ENCODE measurements at regions not wholly inside any gene's neighbourhood (a gene's known extent, or its start where the extent isn't known, plus 50 kb on each side); places are given as distances from the start of the nearest gene placed in this dataset.

GRCh38 chr16:72312828-72313227 lies 140.9 kb upstream of the PMFBP1 start:
- DNase-seq (ENCODE audit: missing footprints) (no peak), ATAC-seq (no peak)

GRCh38 chr16:72311426-72311825 lies 139.5 kb upstream of the PMFBP1 start:
- intact Hi-C loops (cut with DNase I): no loop called here
- no peak for DNase-seq (ENCODE audit: missing footprints)
- ATAC-seq: no peak

More at GRCh38 chr16:72312828-72313227, 140.9 kb upstream of the PMFBP1 start:
- intact Hi-C loops (cut with DNase I): no loop called here

DNA sequence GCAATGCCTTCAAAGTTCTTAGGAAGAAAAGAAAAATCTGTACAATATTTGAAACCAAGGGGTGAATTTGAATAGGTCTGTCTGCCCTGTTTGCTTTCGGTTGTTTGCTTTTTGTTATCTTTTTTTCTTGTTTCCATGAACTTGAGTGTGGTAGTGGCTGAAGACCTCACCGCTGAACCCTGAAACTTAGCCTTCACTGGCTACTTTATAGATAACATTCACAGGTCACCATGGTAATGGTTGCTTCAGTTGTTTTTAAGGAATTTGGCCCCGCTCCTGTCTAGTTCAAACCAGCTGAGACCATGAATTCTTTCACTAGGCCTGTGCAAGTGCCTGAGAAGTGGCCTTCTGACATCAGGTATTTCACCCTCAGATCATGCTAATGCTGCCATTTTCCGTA lies 137.0 kb upstream of the PMFBP1 start:
- no peak for DNase-seq (ENCODE audit: missing footprints)
- ATAC-seq: no peak
- intact Hi-C loops (cut with DNase I): no loop called here

DNA sequence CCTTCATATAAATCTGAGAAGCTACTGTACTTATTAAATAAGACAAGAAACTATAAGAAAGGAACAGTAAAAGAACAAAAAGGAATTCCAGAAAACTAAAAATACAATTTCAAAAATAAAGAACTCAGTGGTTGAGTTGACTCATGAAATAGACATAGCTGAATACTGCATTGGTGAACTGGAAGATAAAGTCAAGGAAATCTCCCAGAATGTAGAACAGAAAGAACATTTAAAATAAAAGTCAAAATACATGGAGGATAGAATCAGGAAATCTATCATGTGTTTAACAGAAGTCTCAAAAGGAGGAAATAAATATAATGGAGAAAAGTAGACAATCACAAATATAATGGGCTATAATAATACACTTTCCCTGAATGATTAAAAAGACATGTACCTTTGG lies 136.4 kb upstream of the PMFBP1 start:
- ATAC-seq (no peak), DNase-seq (ENCODE audit: missing footprints) (no peak)
- intact Hi-C loops (cut with DNase I): no loop called here

DNA sequence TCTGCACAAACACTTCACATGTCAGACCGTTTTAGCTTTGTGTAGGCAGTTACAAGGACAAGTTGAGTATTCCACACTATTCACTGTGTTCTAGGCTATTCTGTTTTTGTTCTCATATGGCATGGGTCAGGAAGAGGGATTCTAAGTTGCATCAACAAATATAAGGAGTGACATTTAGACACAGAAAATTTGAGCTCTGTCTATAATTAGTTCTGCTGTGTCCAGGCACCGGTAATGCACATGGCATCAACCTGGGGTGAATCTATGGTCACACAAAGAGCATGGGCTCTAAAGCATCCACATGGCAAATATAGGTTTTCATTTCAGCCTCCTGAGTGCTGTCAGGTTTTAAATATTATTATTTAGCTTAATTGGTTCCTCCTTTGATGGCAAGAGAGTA lies 130.4 kb upstream of the PMFBP1 start:
- intact Hi-C loops (cut with DNase I): no loop called here
- ATAC-seq (no peak), DNase-seq (ENCODE audit: missing footprints) (no peak)

DNA sequence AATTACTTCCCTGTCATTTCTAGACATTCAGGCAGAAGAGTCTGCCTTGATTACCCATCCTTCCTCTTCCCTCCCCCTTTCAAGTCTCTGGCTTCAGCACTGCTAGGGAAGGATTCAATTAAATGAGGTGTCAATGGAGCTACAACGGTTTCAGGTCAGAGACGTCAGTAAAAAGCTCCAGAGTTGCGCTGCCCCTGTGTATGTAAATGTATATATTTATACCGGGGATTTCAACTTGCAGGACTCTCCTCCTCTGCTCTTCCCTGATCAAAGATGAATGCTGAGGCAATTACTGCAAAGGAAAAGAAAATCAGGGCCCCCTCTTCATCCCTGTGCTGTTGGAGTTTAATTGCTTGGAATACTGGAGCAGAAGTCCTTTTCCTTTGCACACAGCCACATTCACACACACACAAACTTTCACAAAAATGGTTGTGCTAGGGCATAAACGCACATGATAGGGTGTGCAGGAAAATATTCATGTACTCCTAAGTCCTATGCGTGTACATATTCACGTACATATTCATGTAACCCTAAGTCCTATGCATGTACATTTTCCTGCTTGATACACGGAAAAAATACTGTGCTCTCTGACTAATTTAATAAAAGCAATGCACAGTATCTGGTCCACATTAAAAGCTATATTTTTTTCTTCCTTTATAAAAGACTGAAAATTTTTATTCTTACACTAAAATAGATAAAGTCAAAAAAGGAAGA lies 129.7 kb upstream of the PMFBP1 start:
- DNase-seq (ENCODE audit: missing footprints) (no peak), ATAC-seq (no peak)
- intact Hi-C loops (cut with DNase I): no loop called here

DNA sequence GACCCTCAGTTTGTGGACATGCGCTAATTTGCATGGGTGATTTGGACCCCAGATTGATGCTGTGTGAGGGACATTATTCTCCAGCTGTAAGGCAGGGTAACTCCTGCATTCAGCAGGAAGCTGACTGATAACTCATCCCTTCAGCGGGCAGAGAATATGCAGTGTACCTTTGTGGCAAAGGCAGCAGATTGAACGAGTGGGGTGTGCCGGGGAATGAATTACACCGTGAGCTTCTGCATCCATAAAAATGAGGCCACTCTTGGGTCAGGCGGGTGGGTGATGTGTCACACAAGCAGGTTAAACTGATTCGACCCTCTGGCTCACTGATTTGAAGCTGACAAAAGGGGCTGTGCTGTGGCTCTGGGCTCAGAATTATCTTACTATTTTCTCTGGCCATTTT lies 128.9 kb upstream of the PMFBP1 start:
- DNase-seq (ENCODE audit: missing footprints) (no peak), ATAC-seq (no peak)
- intact Hi-C loops (cut with DNase I): no loop called here

DNA sequence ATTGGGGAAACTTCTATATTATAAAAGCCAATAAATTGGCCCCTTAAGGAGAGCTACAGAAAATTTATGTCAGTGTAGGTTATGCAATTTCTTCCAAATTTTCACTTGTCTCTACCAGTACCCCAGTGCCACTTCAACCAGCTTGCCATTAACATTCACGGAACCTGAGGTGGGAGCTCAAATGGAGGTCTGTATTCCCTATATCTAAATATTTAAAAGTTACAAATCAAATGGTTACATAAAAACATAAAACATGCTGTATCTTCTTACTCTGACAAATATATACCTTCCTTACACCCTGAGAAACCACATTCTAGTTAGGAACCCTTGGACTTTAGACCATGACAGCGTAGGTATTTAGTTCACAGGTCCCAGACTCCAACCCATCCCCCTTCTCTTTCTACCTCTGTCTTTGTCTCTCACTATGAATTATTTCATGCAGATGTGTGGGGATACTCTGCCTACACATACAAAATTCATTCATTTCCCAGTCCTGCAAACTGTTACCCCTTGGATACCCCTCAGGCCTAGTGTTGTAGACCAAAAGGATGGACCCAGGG lies 127.8 kb upstream of the PMFBP1 start:
- intact Hi-C loops (cut with DNase I): no loop called here
- ATAC-seq (no peak), DNase-seq (ENCODE audit: missing footprints) (no peak)

DNA sequence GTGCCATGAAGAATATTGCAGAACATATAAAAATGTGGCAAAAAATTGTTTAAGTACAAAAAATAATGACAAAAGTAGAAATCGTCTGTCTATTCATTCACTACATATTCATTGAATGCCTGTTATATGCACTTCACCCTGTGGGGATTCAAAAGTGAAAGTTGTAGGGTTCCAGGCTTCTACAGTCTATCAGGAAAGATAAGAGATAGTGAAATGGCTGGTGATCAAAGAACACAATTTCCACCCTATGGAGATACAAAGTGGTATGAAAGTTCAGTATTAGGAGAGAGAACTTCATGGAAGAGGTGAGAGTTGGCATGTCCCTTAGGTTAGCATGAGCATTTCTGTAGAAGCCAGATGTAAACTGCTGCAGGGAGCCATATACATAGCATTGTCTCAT lies 127.0 kb upstream of the PMFBP1 start:
- ATAC-seq: no peak
- intact Hi-C loops (cut with DNase I): no loop called here

GRCh38 chr16:72295914-72296313 lies 124.0 kb upstream of the PMFBP1 start:
- no peak for ATAC-seq
- intact Hi-C loops (cut with DNase I): no loop called here
- DNase-seq (ENCODE audit: missing footprints): no peak

More for the DNA sequence above, 127.0 kb upstream of the PMFBP1 start:
- DNase-seq (ENCODE audit: missing footprints): no peak

DNA sequence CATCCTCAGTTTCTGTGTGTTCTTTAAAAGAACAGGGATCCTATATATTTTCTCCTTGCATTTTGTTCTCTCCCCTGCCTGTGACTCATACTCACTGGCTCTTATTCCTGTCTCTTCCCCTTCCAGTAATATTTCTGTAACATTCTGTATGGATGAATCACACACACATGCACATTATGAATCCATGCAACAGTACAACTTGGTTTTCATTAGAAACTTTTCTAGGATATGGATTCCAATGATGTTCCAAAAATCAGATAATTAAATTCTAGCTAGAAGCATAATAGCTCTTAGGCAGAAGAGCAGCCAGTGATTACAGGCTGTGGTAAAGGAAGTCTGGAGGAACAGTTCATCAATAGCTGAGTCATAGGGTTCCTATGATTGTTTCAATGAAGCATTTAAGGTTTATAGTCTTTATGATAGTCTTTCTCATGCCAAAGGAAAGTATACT lies 119.6 kb upstream of the PMFBP1 start:
- ATAC-seq (no peak), DNase-seq (ENCODE audit: missing footprints) (no peak)
- intact Hi-C loops (cut with DNase I): no loop called here

GRCh38 chr16:72291121-72291520 lies 119.2 kb upstream of the PMFBP1 start:
- intact Hi-C loops (cut with DNase I): no loop called here
- no peak for ATAC-seq
- no peak for DNase-seq (ENCODE audit: missing footprints)

DNA sequence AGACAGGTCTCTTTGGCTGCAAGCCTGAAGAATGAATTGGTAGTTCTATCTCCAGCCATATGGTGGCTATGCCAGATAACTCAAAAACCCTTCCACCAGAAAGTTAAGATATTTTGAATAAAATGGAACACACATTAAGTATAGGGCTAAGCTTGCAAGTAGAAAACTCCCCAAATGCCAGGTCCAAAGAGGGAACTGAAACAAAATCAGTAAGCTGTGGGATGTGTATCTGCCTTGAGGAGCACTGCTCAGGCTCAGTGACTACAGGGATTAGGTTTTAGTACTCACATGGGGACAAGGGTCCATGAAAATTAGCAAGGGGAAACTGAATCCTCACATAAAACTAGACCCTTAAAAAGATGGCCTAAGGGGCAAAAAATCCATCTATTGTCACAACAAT lies 115.7 kb upstream of the PMFBP1 start:
- no peak for DNase-seq (ENCODE audit: missing footprints)
- ATAC-seq: no peak
- intact Hi-C loops (cut with DNase I): no loop called here

- no peak for DNase-seq (ENCODE audit: missing footprints)
- ATAC-seq: no peak
- intact Hi-C loops (cut with DNase I): no loop called here
These were observed 115.1 kb upstream of the PMFBP1 start for GRCh38 chr16:72286936-72287620.

DNA sequence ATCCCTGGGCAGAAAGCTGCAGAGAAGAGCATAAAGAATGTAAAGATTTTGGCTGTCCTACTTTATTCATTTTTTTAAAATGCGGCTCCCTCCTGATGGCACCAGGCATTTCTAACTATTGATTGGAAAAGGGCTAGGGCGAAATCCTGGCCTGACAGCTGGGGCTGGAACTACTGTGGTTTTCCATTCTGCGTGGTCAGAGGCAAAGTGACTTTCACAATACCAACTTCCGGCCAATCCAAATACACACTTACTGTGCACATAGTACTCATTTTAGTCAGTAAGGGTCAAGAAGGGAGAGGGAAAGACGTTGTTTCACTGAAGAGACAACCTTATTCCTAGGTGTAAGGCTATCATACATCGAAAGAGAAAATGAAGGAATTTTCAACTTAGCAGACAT lies 113.8 kb upstream of the PMFBP1 start:
- intact Hi-C loops (cut with DNase I): no loop called here
- DNase-seq (ENCODE audit: missing footprints) (no peak), ATAC-seq (no peak)

DNA sequence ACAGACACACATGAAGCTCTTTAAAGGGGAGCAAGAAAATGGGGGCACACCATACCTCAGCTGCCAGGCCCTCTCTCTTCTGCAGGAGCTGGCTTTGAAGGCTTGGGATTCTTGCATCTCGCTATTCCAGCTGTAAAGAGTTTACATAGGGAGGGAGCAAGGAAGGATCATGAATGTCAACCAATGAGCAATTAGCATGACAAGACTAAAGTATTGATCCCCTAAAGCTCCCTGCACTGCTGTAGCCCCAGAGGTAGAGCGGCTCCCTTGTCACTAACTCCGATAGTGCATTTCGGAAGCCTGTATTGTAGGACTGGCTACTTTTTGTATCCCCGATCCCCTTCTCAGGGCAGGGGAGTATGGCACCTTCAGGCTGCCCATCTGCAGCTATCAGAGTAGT lies 113.4 kb upstream of the PMFBP1 start:
- DNase-seq (ENCODE audit: missing footprints): no peak
- intact Hi-C loops (cut with DNase I): no loop called here
- no peak for ATAC-seq

DNA sequence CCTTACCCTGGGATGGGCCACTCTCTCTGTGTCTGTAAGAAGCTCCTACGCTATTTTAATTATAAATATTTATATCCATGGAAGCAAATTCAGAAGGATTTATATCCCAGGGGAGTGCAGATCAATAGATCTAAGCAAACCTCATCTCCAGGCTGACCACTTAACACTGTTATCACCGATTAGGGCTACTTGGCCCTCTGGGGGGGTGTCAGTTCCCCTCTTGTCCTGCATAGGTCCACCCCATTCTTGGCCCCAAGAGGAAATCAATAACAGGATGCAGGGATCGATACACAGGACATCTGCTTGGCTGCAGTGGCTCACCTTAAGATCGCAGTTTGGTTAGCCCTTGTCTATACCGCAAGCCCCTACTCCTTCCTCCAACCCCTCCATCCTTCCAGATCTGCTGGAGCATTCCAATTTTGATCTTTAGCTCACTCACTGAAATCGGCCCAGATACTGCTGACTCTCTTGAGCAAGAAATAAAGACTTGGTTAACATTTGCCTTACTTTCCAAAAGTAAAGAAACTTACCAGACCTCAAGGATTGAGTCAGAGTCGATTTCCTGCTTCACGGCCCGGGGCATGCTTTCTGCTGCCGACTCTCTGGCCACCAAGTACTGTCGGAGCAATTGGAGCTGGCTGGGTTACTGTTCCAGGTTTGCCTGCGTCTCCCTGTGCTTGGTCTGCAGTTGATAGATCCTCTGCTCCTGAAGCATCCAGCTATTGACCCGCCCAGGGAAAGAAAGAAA lies 112.3 kb upstream of the PMFBP1 start:
- intact Hi-C loops (cut with DNase I): no loop called here
- ATAC-seq: no peak
- DNase-seq (ENCODE audit: missing footprints): no peak

DNA sequence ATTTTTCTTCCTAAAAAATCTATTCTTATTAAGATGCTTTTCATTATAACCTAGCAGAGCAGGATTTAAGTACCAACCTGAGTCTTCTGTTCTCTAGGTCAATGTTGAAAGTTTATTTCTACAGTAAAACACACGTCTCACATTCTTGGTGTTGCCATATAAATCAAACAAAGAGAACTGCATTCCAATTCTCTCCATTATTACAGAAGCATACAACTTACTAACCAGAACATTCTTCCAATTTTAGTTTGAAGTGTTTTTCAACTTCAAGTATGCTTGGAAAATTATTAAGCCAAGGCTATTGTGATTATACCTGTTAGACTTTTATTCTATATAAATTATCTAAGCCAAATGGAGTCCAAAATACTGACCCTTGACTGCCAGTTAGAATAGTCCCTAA lies 110.4 kb upstream of the PMFBP1 start:
- DNase-seq (ENCODE audit: missing footprints) (no peak), ATAC-seq (no peak)
- intact Hi-C loops (cut with DNase I): no loop called here

DNA sequence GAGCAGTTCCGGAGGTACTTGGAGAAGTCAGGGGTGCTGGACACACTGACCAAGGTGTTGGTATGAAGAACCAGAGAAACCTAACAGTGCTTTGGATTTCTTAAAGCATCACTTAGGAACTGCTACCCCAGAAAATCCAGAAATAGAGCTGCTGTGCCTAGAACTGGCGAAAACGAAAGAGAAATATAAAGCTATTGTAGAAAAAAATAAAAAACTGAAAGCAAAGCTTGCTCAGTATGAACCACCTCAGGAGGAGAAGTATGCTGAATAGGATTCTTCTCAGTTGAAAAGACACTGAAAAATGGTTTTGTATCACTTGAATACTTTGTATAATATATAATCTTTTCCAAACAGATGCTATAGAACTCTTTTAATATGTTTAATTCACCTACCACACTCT lies 106.3 kb upstream of the PMFBP1 start:
- intact Hi-C loops (cut with DNase I): no loop called here
- no peak for DNase-seq (ENCODE audit: missing footprints)
- no peak for ATAC-seq

DNA sequence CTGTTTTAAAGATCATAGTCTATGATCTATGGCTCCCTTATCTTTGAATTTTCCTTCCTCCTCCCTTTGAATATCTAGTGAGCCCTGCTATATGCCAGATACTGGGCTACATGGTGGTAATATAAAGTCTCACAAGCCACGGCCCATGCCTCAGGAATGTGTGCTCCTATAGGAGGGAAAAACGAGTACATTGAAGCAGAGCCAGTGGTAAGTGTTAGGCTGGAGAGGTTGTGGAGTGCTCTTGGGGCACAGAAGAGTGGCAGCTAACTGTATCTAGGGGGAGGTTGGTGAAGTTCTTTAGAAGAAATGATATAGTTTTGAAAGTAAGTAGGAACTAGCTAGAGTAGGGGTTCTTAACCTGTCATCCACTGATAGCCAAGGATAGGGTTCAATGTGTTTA lies 105.8 kb upstream of the PMFBP1 start:
- DNase-seq (ENCODE audit: missing footprints) (no peak), ATAC-seq (no peak)
- intact Hi-C loops (cut with DNase I): no loop called here
